ENCODE measurements at regions not wholly inside any gene's neighbourhood (a gene's known extent, or its start where the extent isn't known, plus 50 kb on each side); places are given as distances from the start of the nearest gene placed in this dataset.

DNA sequence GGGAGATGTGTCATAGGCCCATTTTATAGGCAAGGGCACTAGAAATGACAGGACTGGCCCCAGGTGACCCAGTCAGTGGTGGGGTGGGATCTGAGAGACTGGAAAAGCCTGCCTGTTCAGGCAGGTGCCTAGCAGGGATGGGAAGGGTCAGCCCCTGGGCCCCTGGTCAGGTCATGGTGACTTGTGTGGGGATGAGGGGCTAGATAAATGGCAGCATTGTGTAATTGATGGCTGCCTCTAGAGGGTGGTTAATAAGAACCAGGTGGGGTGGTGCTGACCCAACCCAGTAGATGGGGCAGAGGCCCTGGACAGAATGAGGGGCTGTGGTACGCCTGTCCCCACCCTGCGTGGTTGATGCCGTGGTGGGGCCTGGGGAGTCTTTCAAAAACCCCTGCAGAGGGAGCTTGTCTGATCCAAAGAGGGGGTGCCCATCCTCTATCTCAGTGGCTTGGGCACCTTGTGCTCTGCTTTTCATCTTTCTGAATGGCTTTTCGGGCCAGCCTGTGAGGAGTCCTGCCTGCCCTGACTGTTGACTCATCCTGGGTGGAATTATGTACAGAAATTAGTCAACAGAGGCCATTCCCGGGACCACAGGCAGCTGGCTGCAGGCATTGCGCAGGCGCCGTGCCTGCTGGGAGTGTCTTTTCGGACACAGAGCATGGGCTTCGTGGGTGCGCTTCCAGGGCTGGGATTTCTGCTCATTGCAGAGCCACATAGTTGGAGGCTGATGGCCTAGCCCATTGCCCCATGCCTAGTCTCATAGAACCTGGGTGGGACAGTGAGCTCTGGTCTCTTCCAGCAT lies 93.6 kb upstream of the PITX1 start:
- Histone ChIP-seq H3K9me3 (ENCODE audit: control insufficient read depth in 2 of 3, low read length in 3 of 3) (no peaks in the 10 kb centered on the region), H3K27me3 (ENCODE audit: control insufficient read depth in 2 of 2, insufficient read depth in 2 of 2, low read length in 2 of 2) (no peaks in the 10 kb centered on the region), H3K27ac (ENCODE audit: low read depth, low read length) (no peak overlapping the region), H3K36me3 (ENCODE audit: control insufficient read depth in 2 of 3, insufficient read depth in 3 of 3, low read length in 3 of 3) (no peaks in the 10 kb centered on the region), H3K4me1 (ENCODE audit: control insufficient read depth in 2 of 2, insufficient read depth in 2 of 2, low read length in 2 of 2) (no peaks in the 10 kb centered on the region), H3K4me3 (ENCODE audit: low read length) (no peak overlapping the region)
- Mint-ChIP-seq H3K9me3 (no peaks in the 10 kb centered on the region), H3K27me3 (peaks cover 0 to 6% (median 0%) of the 10 kb centered on the region in 5 donors), H3K27ac (peak overlapping the region in 1 of 9 donors; percentile 36), H3K4me3 (no peak overlapping the region), H3K36me3 (no peaks in the 10 kb centered on the region), H3K4me1 (peaks cover 0 to 14% (median 7%) of the 10 kb centered on the region in 7 donors)
- CTCF ChIA-PET = no interaction called here
- POLR2A ChIA-PET = no interaction called here
- intact Hi-C loops (cut with micrococcal nuclease) = no loop called here
- DNase-seq (no peak), ATAC-seq (no peak)

DNA sequence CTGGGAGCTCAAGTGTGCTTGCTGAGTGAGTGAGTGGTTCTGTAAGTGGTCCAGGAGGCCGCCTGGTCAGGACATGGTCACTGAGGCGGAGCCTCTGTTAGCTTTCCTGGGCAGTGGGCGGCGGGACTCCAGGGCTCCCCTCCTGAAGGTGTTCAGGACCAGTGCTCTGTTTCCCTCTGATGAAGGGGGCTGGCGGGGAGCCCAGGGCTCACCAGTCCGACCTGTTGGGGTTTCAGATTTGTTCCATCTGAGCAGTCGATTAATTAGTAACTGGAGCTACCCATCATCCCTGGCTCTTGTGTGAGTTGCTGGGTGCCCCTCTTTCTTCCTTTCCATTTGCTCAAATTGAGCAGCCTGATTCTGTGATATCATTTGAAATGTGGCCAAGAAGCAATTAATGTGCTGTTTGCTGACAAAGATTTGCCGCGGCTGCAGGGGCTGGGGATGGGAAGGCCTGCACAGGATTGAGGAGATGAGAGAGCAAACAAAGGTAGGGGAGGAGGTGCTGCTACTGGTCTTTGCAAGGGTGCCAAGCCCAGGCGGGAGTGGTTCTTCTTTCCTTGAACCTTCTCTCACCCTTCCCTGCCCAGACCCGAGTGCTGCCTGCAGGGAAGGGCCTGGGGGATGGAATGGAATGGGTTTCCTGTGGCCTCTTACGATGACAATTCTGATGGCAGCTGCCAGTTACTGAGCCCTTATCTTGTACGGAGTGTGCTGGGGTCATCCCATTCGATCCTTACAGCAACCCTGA lies 92.8 kb upstream of the PITX1 start:
- no peak overlapping the region for H3K4me3 Mint-ChIP-seq
- H3K27ac Mint-ChIP-seq = peak overlapping the region in 1 of 9 donors; percentile 36
- DNase-seq (no peak), ATAC-seq (no peak)
- H3K36me3 Mint-ChIP-seq = no peaks in the 10 kb centered on the region
- no peak overlapping the region for H3K4me3 ChIP-seq (ENCODE audit: low read length)
- ChIA-PET POLR2A (no interaction called here), CTCF (no interaction called here)
- H3K27me3 ChIP-seq (ENCODE audit: control insufficient read depth in 2 of 2, insufficient read depth in 2 of 2, low read length in 2 of 2) = no peaks in the 10 kb centered on the region
- no peaks in the 10 kb centered on the region for H3K9me3 Mint-ChIP-seq
- H3K4me1 ChIP-seq (ENCODE audit: control insufficient read depth in 2 of 2, insufficient read depth in 2 of 2, low read length in 2 of 2) = no peaks in the 10 kb centered on the region
- H3K36me3 ChIP-seq (ENCODE audit: control insufficient read depth in 2 of 3, insufficient read depth in 3 of 3, low read length in 3 of 3) = no peaks in the 10 kb centered on the region
- intact Hi-C loops (cut with micrococcal nuclease) = no loop called here
- H3K4me1 Mint-ChIP-seq = peaks cover 0 to 14% (median 7%) of the 10 kb centered on the region in 7 donors
- H3K27ac ChIP-seq (ENCODE audit: low read depth, low read length) = no peak overlapping the region
- peaks cover 0 to 6% (median 0%) of the 10 kb centered on the region in 5 donors for H3K27me3 Mint-ChIP-seq
- H3K9me3 ChIP-seq (ENCODE audit: control insufficient read depth in 2 of 3, low read length in 3 of 3) = no peaks in the 10 kb centered on the region

- Mint-ChIP-seq H3K4me1 (peaks cover 0 to 9% (median 6%) of the 10 kb centered on the region in 7 donors), H3K27me3 (peaks cover 0 to 9% (median 5%) of the 10 kb centered on the region in 5 donors), H3K27ac (no peak overlapping the region), H3K4me3 (no peak overlapping the region), H3K9me3 (no peaks in the 10 kb centered on the region), H3K36me3 (no peaks in the 10 kb centered on the region)
- Histone ChIP-seq H3K36me3 (ENCODE audit: control insufficient read depth in 2 of 3, insufficient read depth in 3 of 3, low read length in 3 of 3) (no peaks in the 10 kb centered on the region), H3K9me3 (ENCODE audit: control insufficient read depth in 2 of 3, low read length in 3 of 3) (no peaks in the 10 kb centered on the region), H3K4me3 (ENCODE audit: low read length) (no peak overlapping the region), H3K27me3 (ENCODE audit: control insufficient read depth in 2 of 2, insufficient read depth in 2 of 2, low read length in 2 of 2) (no peaks in the 10 kb centered on the region), H3K4me1 (ENCODE audit: control insufficient read depth in 2 of 2, insufficient read depth in 2 of 2, low read length in 2 of 2) (no peaks in the 10 kb centered on the region), H3K27ac (ENCODE audit: low read depth, low read length) (no peak overlapping the region)
- DNase-seq (no peak), ATAC-seq (no peak)
- CTCF ChIA-PET = no interaction called here
- POLR2A ChIA-PET = interaction anchor here (0.6 kb wide), 1 partner anchor 89 kb away, joined by 3 read pairs; no protein-coding TSS in a partner anchor
- intact Hi-C loops (cut with micrococcal nuclease) = no loop called here
Measured at GRCh38 chr5:135124724-135125123, 90.7 kb upstream of the PITX1 start.

DNA sequence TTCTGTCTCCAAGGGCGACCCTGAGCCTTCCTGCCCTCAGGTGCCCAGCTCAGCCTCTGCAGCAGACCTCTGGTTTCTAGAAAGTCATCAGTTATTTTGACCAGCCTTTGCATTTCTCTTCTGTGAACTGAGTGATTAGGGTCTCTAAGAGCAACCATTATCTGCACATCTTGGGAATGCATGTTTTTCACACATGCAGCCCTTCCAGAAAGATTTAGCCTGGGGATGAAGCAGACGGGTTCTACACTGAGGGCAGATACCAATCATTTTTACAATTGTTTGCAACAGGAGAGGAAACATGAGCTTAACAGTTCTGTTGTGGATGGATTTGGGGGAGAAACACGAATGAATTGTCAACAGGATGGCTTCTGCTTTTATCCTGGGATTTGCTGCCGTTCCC lies 90.1 kb upstream of the PITX1 start:
- CTCF ChIA-PET = no interaction called here
- Mint-ChIP-seq H3K27ac (no peak overlapping the region), H3K9me3 (no peaks in the 10 kb centered on the region), H3K36me3 (no peaks in the 10 kb centered on the region), H3K4me1 (peaks cover 0 to 3% (median 2%) of the 10 kb centered on the region in 7 donors), H3K4me3 (no peak overlapping the region), H3K27me3 (peaks cover 0 to 9% (median 4%) of the 10 kb centered on the region in 5 donors)
- Histone ChIP-seq H3K27me3 (ENCODE audit: control insufficient read depth in 2 of 2, insufficient read depth in 2 of 2, low read length in 2 of 2) (no peaks in the 10 kb centered on the region), H3K27ac (ENCODE audit: low read depth, low read length) (no peak overlapping the region), H3K4me3 (ENCODE audit: low read length) (no peak overlapping the region), H3K4me1 (ENCODE audit: control insufficient read depth in 2 of 2, insufficient read depth in 2 of 2, low read length in 2 of 2) (no peaks in the 10 kb centered on the region), H3K9me3 (ENCODE audit: control insufficient read depth in 2 of 3, low read length in 3 of 3) (no peaks in the 10 kb centered on the region), H3K36me3 (ENCODE audit: control insufficient read depth in 2 of 3, insufficient read depth in 3 of 3, low read length in 3 of 3) (no peaks in the 10 kb centered on the region)
- ATAC-seq = no peak
- DNase-seq = no peak
- POLR2A ChIA-PET = no interaction called here
- intact Hi-C loops (cut with micrococcal nuclease) = no loop called here

DNA sequence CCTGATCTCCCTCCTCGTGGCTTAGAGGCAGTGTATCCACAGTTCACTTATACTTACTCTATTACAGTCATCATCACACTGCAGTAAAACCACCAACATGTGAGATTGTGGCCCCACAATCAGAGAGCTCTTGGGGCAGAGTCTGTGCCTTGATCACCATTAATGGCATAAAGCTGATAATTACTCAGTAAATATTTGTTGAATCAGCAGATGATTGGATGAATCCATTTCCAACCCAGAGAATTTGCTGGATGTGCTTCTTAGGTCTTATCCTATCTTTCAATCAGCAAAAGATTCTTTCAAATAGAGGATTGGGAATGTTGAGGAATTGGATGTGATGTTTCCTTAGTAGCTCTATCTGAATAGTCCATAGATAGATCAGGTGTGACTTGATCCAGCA lies 88.8 kb upstream of the PITX1 start:
- H3K27ac ChIP-seq (ENCODE audit: low read depth, low read length) = no peak overlapping the region
- no peaks in the 10 kb centered on the region for H3K4me1 ChIP-seq (ENCODE audit: control insufficient read depth in 2 of 2, insufficient read depth in 2 of 2, low read length in 2 of 2)
- DNase-seq (no peak), ATAC-seq (no peak)
- Mint-ChIP-seq H3K4me1 (no peaks in the 10 kb centered on the region), H3K4me3 (no peak overlapping the region), H3K27me3 (peaks cover 0 to 9% (median 4%) of the 10 kb centered on the region in 5 donors), H3K27ac (no peak overlapping the region), H3K36me3 (no peaks in the 10 kb centered on the region), H3K9me3 (no peaks in the 10 kb centered on the region)
- ChIA-PET CTCF (no interaction called here), POLR2A (no interaction called here)
- H3K36me3 ChIP-seq (ENCODE audit: control insufficient read depth in 2 of 3, insufficient read depth in 3 of 3, low read length in 3 of 3) = no peaks in the 10 kb centered on the region
- intact Hi-C loops (cut with micrococcal nuclease) = no loop called here
- no peaks in the 10 kb centered on the region for H3K27me3 ChIP-seq (ENCODE audit: control insufficient read depth in 2 of 2, insufficient read depth in 2 of 2, low read length in 2 of 2)
- H3K9me3 ChIP-seq (ENCODE audit: control insufficient read depth in 2 of 3, low read length in 3 of 3) = no peaks in the 10 kb centered on the region
- no peak overlapping the region for H3K4me3 ChIP-seq (ENCODE audit: low read length)

DNA sequence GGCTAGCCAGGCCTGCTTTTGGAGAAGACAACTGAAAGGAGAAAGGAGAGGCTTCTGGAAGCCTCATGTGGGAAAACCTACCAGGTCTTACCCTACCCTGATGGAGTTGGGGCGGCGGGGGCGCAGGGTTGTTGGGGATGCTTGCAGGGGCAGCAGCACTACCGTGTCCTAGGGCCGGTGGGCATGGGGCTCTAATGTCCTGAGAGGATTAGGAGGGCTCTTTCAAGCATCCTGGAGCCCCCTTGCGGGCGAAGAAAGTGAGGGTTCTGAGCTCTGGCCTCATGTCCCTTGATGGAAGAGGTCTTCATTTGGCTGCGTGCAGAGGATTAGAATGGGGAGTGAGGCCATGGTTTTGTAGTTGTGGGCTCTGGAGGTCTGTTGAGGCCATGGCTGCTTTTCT lies 86.9 kb upstream of the PITX1 start:
- CTCF ChIA-PET = no interaction called here
- Mint-ChIP-seq H3K9me3 (no peaks in the 10 kb centered on the region), H3K27me3 (peaks cover 0 to 9% (median 4%) of the 10 kb centered on the region in 5 donors), H3K27ac (no peak overlapping the region), H3K4me3 (no peak overlapping the region), H3K36me3 (no peaks in the 10 kb centered on the region), H3K4me1 (no peaks in the 10 kb centered on the region)
- H3K27ac ChIP-seq (ENCODE audit: low read depth, low read length) = no peak overlapping the region
- no peaks in the 10 kb centered on the region for H3K9me3 ChIP-seq (ENCODE audit: control insufficient read depth in 2 of 3, low read length in 3 of 3)
- no peak overlapping the region for H3K4me3 ChIP-seq (ENCODE audit: low read length)
- H3K27me3 ChIP-seq (ENCODE audit: control insufficient read depth in 2 of 2, insufficient read depth in 2 of 2, low read length in 2 of 2) = no peaks in the 10 kb centered on the region
- ATAC-seq (no peak), DNase-seq (no peak)
- H3K36me3 ChIP-seq (ENCODE audit: control insufficient read depth in 2 of 3, insufficient read depth in 3 of 3, low read length in 3 of 3) = no peaks in the 10 kb centered on the region
- intact Hi-C loops (cut with micrococcal nuclease) = no loop called here
- H3K4me1 ChIP-seq (ENCODE audit: control insufficient read depth in 2 of 2, insufficient read depth in 2 of 2, low read length in 2 of 2) = no peaks in the 10 kb centered on the region
- POLR2A ChIA-PET = no interaction called here

DNA sequence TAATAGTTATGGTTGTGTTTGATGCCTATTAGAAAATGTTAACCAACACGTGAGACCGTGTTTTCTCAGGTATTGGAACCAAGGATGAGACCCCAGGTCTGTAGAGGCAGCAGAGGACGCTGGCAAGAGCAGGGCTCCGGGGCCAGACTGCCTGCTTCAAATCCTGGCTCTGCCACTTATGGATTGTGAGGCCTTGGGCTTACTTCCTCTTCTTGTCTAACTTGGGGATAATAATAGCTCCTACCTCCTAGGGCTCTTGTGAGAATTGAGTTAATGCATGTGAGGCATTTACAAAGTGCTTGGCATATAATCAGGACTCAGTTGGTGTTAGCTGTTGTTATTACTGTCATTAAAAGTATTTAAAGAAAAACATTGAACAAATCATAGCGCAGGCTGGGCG lies 85.5 kb upstream of the PITX1 start:
- intact Hi-C loops (cut with micrococcal nuclease) = no loop called here
- H3K27ac Mint-ChIP-seq = no peak overlapping the region
- H3K36me3 ChIP-seq (ENCODE audit: control insufficient read depth in 2 of 3, insufficient read depth in 3 of 3, low read length in 3 of 3) = no peaks in the 10 kb centered on the region
- ChIA-PET POLR2A (no interaction called here), CTCF (no interaction called here)
- no peaks in the 10 kb centered on the region for H3K27me3 ChIP-seq (ENCODE audit: control insufficient read depth in 2 of 2, insufficient read depth in 2 of 2, low read length in 2 of 2)
- H3K4me3 ChIP-seq (ENCODE audit: low read length) = no peak overlapping the region
- H3K27ac ChIP-seq (ENCODE audit: low read depth, low read length) = no peak overlapping the region
- H3K4me3 Mint-ChIP-seq = no peak overlapping the region
- H3K27me3 Mint-ChIP-seq = peaks cover 0 to 9% (median 4%) of the 10 kb centered on the region in 5 donors
- H3K36me3 Mint-ChIP-seq = no peaks in the 10 kb centered on the region
- H3K4me1 Mint-ChIP-seq = no peaks in the 10 kb centered on the region
- H3K4me1 ChIP-seq (ENCODE audit: control insufficient read depth in 2 of 2, insufficient read depth in 2 of 2, low read length in 2 of 2) = no peaks in the 10 kb centered on the region
- ATAC-seq (no peak), DNase-seq (no peak)
- H3K9me3 ChIP-seq (ENCODE audit: control insufficient read depth in 2 of 3, low read length in 3 of 3) = no peaks in the 10 kb centered on the region
- H3K9me3 Mint-ChIP-seq = no peaks in the 10 kb centered on the region

All from naive thymus-derived CD4-positive, alpha-beta T cell (primary cell).